ENCODE measurements at regions not wholly inside any gene's neighbourhood (a gene's known extent, or its start where the extent isn't known, plus 50 kb on each side); places are given as distances from the start of the nearest gene placed in this dataset.

GRCh38 chr4:59727745-59728144 is 1472.4 kb upstream of the ADGRL3 start:
- no peak for TF ChIP-seq NR2C2 (CRISPR knock-in tag; IDR thresholded peaks at IDR 0.05)
- TF ChIP-seq SMAD4 (CRISPR knock-in tag; IDR thresholded peaks at IDR 0.05) = no peak
- TF ChIP-seq JUN (CRISPR knock-in tag; IDR thresholded peaks at IDR 0.05) = no peak
- TF ChIP-seq CBFB (CRISPR knock-in tag; IDR thresholded peaks at IDR 0.05; ENCODE audit: low read depth) = no peak
- TF ChIP-seq CTCF (IDR thresholded peaks at IDR 0.05) = no peak

Measured in WTC11 (cell line).